HEK293 (cell line): ENCODE measurements at regions not wholly inside any gene's neighbourhood (a gene's known extent, or its start where the extent isn't known, plus 50 kb on each side); places are given as distances from the start of the nearest gene placed in this dataset.

ENCODE experiments used
- CTCF ChIA-PET: fragments of 350-600 bp; formaldehyde crosslinking; extraction: SDS; loops from one replicate; lab custom pipeline; 2021; ENCODE audit warnings: antibody characterized with exemption; lab: Yijun Ruan, JAX
- POLR2A ChIA-PET: fragments of 300-600 bp; formaldehyde crosslinking; extraction: SDS; loops from one replicate; lab custom pipeline; 2020; ENCODE audit warnings: antibody characterized with exemption, inconsistent platforms; lab: Yijun Ruan, JAX
- H3K27ac ChIP-seq: fragments of 200-500 bp; sonication (Bioruptor generic); 2 replicates; pipeline ENCODE4 v1.5.1; 2014; ENCODE audit warnings: low read depth, low read length, control low read depth, inconsistent platforms; ENCODE audit errors: extremely low read depth
- H3K36me3 ChIP-seq, 2 experiments: fragments of 200-500 bp in 1 of 2; sonication (Bioruptor generic) in 1 of 2; 1 replicate in 1 of 2; 2 replicates in 1 of 2; pipeline ENCODE4 v1.5.1; 2014 to 2017; ENCODE audit warnings: inconsistent platforms in 2 of 2, low read length in 2 of 2; ENCODE audit not compliant: control insufficient read depth in 2 of 2, insufficient read depth in 1 of 2
- H3K4me1 ChIP-seq: fragments of 200-500 bp; sonication (Bioruptor generic); 2 replicates; pipeline ENCODE4 v1.5.1; 2014; ENCODE audit warnings: mild to moderate bottlenecking, low read length, inconsistent platforms; ENCODE audit not compliant: control insufficient read depth, insufficient read depth
- H3K4me3 ChIP-seq: 2 replicates; pipeline ENCODE4 v1.5.1; 2011; ENCODE audit warnings: low read depth, mild to moderate bottlenecking, control low read depth, low read length, moderate library complexity
- H3K9me3 ChIP-seq: fragments of 200-500 bp; sonication (Bioruptor generic); 2 replicates; pipeline ENCODE4 v1.5.1; 2014; ENCODE audit warnings: low read depth, low read length, inconsistent platforms; ENCODE audit not compliant: control insufficient read depth, insufficient read depth
- HOXD13 ChIP-seq: sonication (generic); formaldehyde crosslinking; IDR thresholded peaks from 2 replicates; pipeline ENCODE4 v1.8.0; 2022; ENCODE audit warnings: missing genetic modification reagents, borderline replicate concordance
- KLF7 ChIP-seq: fragments of 450-650 bp; formaldehyde crosslinking; IDR thresholded peaks from 2 replicates; pipeline ENCODE4 v1.5.1; 2016; ENCODE audit warnings: missing biosample characterization, missing genetic modification characterization, borderline replicate concordance
- MZF1 ChIP-seq: fragments of 450-650 bp; formaldehyde crosslinking; IDR thresholded peaks from 2 replicates; pipeline ENCODE4 v1.5.1; 2017; ENCODE audit warnings: missing biosample characterization, missing genetic modification characterization, borderline replicate concordance
- SALL2 ChIP-seq: fragments of 450-650 bp; formaldehyde crosslinking; IDR thresholded peaks from 2 replicates; pipeline ENCODE4 v1.5.0; 2017; ENCODE audit warnings: missing biosample characterization, mild to moderate bottlenecking, missing genetic modification characterization, borderline replicate concordance
- SP2 ChIP-seq: fragments of 450-650 bp; formaldehyde crosslinking; IDR thresholded peaks from 2 replicates; pipeline ENCODE4 v1.5.1; 2016; ENCODE audit warnings: missing biosample characterization, missing genetic modification characterization
- TRIM28 ChIP-seq: IDR thresholded peaks from 2 replicates; pipeline ENCODE4 v1.6.1; 2011; ENCODE audit warnings: low read length, control low read depth, borderline replicate concordance
- ZFHX2 ChIP-seq: fragments of 450-650 bp; formaldehyde crosslinking; conservative IDR thresholded peaks from 2 replicates; pipeline ENCODE4 v1.5.1; 2016; ENCODE audit warnings: missing biosample characterization, missing genetic modification characterization
- ZNF138 ChIP-seq: fragments of 450-650 bp; formaldehyde crosslinking; IDR thresholded peaks from 2 replicates; pipeline ENCODE4 v1.5.1; 2016; ENCODE audit warnings: missing biosample characterization, missing genetic modification characterization, borderline replicate concordance
- ZNF157 ChIP-seq: fragments of 450-650 bp; formaldehyde crosslinking; IDR thresholded peaks from 2 replicates; pipeline ENCODE4 v1.5.1; 2016; ENCODE audit warnings: missing biosample characterization, missing genetic modification characterization
- ZNF211 ChIP-seq: fragments of 450-650 bp; formaldehyde crosslinking; IDR thresholded peaks from 2 replicates; pipeline ENCODE4 v1.5.1; 2016; ENCODE audit warnings: low read depth, missing biosample characterization, missing genetic modification characterization
- ZNF239 ChIP-seq: fragments of 450-650 bp; formaldehyde crosslinking; IDR thresholded peaks from 2 replicates; pipeline ENCODE4 v1.5.1; 2016; ENCODE audit warnings: missing biosample characterization, missing genetic modification characterization
- ZNF24 ChIP-seq: fragments of 450-650 bp; formaldehyde crosslinking; IDR thresholded peaks from 2 replicates; pipeline ENCODE4 v1.5.1; 2016; ENCODE audit warnings: missing biosample characterization, missing genetic modification characterization
- ZNF350 ChIP-seq: fragments of 450-650 bp; formaldehyde crosslinking; IDR thresholded peaks from 2 replicates; pipeline ENCODE4 v1.5.0; 2017; ENCODE audit warnings: missing biosample characterization, mild to moderate bottlenecking, missing genetic modification characterization
- ZNF404 ChIP-seq: fragments of 450-650 bp; formaldehyde crosslinking; IDR thresholded peaks from 2 replicates; pipeline ENCODE4 v1.5.1; 2017; ENCODE audit warnings: missing biosample characterization, missing genetic modification characterization
- ZNF433 ChIP-seq: fragments of 450-650 bp; formaldehyde crosslinking; IDR thresholded peaks from 2 replicates; pipeline ENCODE4 v1.5.1; 2016; ENCODE audit warnings: missing biosample characterization, missing genetic modification characterization, low read depth
- ZNF48 ChIP-seq: fragments of 450-650 bp; formaldehyde crosslinking; IDR thresholded peaks from 2 replicates; pipeline ENCODE4 v1.5.1; 2016; ENCODE audit warnings: missing biosample characterization, missing genetic modification characterization
- ZNF561 ChIP-seq: fragments of 450-650 bp; IDR thresholded peaks from 2 replicates; pipeline ENCODE4 v1.5.1; 2018; ENCODE audit warnings: missing biosample characterization, missing genetic modification characterization, borderline replicate concordance
- ZNF677 ChIP-seq: fragments of 450-650 bp; IDR thresholded peaks from 2 replicates; pipeline ENCODE4 v1.5.0; 2018; ENCODE audit warnings: missing biosample characterization, mild to moderate bottlenecking, missing genetic modification characterization, moderate library complexity
- ZNF792 ChIP-seq: fragments of 450-650 bp; formaldehyde crosslinking; IDR thresholded peaks from 2 replicates; pipeline ENCODE4 v1.5.1; 2016; ENCODE audit warnings: missing biosample characterization, missing genetic modification characterization
- ZSCAN23 ChIP-seq: fragments of 450-650 bp; formaldehyde crosslinking; IDR thresholded peaks from 2 replicates; pipeline ENCODE4 v1.5.1; 2016; ENCODE audit warnings: missing biosample characterization, missing genetic modification characterization
- TF ChIP-seq, protein P1 (sequence below): fragments of 450-650 bp; formaldehyde crosslinking; IDR thresholded peaks from 2 replicates; pipeline ENCODE4 v1.5.1; 2017; ENCODE audit warnings: missing biosample characterization, missing genetic modification characterization
- TF ChIP-seq, protein P2 (sequence below): fragments of 450-650 bp; formaldehyde crosslinking; IDR thresholded peaks from 2 replicates; pipeline ENCODE4 v1.5.1; 2017; ENCODE audit warnings: missing biosample characterization, missing genetic modification characterization
- TF ChIP-seq, protein P3 (sequence below): fragments of 450-650 bp; formaldehyde crosslinking; IDR thresholded peaks from 2 replicates; pipeline ENCODE4 v1.5.1; 2016; ENCODE audit warnings: missing biosample characterization, missing genetic modification characterization, low read depth
- TF ChIP-seq, protein P4 (sequence below): fragments of 450-650 bp; formaldehyde crosslinking; IDR thresholded peaks from 2 replicates; pipeline ENCODE4 v1.5.1; 2016; ENCODE audit warnings: missing biosample characterization, missing genetic modification characterization
- TF ChIP-seq, protein P5 (sequence below): fragments of 450-650 bp; formaldehyde crosslinking; IDR thresholded peaks from 2 replicates; pipeline ENCODE4 v1.5.1; 2016; ENCODE audit warnings: missing biosample characterization, missing genetic modification characterization

DNA sequence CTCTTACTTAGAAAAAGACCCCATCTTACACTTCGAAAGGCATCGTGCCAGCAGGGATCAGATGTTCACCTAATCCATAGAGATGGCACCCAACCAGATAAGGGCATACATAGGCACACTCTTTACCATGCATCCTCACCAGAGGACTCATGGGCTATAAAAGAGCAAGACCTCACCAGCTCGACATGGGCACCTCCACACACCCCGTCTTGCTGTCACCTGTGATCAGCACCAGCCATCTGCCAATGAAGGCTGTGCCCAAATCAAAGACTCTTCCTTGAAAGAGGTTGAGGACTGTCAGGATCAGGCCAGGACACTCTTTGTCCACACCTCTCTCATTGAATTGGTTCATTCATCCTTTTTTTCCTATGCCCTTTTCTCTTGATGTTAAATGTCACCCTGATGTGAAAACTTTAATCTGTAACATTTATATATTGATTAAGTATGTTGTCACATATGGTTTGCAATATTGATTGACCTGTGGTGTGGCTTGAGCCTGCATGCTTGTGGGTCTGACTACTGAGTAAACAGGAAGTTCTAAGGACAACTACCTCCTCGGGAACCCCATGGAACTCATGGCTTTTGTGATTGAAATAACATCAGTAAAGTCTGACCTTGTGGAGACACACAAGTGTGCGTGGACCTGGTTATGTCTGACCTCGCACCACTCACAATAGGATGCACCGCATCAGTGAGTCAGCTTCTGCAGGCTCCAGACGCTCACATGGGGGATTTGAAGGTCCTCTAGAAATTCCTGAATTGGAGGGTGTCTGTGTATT lies 75.5 kb downstream of the HTR5A start:
- POLR2A ChIA-PET = no interaction called here
- H3K27ac ChIP-seq = no peak overlapping the region
- CTCF ChIA-PET = no interaction called here
- H3K4me1 ChIP-seq = no peaks in the 10 kb centered on the region
- H3K36me3 ChIP-seq = no peaks in the 10 kb centered on the region
- no peak overlapping the region for H3K4me3 ChIP-seq
- TF ChIP-seq ZNF138 (tag by site-specific recombination) = no peak
- TF ChIP-seq TRIM28 = no peak
- TF ChIP-seq ZNF677 (tag by site-specific recombination) = no peak
- TF ChIP-seq SP2 (tag by site-specific recombination) = no peak
- TF ChIP-seq, protein P1, sequence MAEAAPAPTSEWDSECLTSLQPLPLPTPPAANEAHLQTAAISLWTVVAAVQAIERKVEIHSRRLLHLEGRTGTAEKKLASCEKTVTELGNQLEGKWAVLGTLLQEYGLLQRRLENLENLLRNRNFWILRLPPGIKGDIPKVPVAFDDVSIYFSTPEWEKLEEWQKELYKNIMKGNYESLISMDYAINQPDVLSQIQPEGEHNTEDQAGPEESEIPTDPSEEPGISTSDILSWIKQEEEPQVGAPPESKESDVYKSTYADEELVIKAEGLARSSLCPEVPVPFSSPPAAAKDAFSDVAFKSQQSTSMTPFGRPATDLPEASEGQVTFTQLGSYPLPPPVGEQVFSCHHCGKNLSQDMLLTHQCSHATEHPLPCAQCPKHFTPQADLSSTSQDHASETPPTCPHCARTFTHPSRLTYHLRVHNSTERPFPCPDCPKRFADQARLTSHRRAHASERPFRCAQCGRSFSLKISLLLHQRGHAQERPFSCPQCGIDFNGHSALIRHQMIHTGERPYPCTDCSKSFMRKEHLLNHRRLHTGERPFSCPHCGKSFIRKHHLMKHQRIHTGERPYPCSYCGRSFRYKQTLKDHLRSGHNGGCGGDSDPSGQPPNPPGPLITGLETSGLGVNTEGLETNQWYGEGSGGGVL (tag by site-specific recombination) = no peak
- H3K9me3 ChIP-seq = no peaks in the 10 kb centered on the region

DNA sequence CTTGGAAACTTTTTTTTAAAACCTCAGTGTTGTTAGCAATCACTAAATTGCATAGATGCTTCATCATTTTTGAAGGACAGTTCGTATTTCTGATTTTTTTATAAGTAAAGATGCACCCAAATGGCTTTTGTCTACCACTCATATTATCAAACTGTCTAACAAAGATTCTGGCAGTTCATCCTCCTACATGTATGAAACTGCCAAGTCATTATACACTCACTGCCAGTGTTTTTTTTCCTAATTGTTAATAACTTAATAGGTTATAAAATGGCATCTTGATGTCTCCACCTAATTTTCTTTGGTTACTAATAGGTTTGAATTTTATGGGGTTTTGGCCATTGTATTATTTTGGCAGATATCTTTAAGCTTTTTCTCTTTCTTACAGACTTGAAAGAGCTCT lies 77.0 kb downstream of the HTR5A start:
- no peak overlapping the region for H3K4me3 ChIP-seq
- no peaks in the 10 kb centered on the region for H3K9me3 ChIP-seq
- H3K27ac ChIP-seq = no peak overlapping the region
- ChIA-PET POLR2A (no interaction called here), CTCF (no interaction called here)
- TF ChIP-seq ZSCAN23 (tag by site-specific recombination) = no peak
- TF ChIP-seq ZNF239 (tag by site-specific recombination) = no peak
- TF ChIP-seq, protein P2, sequence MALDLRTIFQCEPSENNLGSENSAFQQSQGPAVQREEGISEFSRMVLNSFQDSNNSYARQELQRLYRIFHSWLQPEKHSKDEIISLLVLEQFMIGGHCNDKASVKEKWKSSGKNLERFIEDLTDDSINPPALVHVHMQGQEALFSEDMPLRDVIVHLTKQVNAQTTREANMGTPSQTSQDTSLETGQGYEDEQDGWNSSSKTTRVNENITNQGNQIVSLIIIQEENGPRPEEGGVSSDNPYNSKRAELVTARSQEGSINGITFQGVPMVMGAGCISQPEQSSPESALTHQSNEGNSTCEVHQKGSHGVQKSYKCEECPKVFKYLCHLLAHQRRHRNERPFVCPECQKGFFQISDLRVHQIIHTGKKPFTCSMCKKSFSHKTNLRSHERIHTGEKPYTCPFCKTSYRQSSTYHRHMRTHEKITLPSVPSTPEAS (tag by site-specific recombination) = no peak
- TF ChIP-seq, protein P3, sequence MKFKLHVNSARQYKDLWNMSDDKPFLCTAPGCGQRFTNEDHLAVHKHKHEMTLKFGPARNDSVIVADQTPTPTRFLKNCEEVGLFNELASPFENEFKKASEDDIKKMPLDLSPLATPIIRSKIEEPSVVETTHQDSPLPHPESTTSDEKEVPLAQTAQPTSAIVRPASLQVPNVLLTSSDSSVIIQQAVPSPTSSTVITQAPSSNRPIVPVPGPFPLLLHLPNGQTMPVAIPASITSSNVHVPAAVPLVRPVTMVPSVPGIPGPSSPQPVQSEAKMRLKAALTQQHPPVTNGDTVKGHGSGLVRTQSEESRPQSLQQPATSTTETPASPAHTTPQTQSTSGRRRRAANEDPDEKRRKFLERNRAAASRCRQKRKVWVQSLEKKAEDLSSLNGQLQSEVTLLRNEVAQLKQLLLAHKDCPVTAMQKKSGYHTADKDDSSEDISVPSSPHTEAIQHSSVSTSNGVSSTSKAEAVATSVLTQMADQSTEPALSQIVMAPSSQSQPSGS (tag by site-specific recombination) = no peak
- TF ChIP-seq ZNF48 (tag by site-specific recombination) = no peak
- TF ChIP-seq HOXD13 (CRISPR knock-in tag) = no peak
- TF ChIP-seq ZFHX2 (tag by site-specific recombination) = no peak
- no peak for TF ChIP-seq KLF7
- TF ChIP-seq, protein P4, sequence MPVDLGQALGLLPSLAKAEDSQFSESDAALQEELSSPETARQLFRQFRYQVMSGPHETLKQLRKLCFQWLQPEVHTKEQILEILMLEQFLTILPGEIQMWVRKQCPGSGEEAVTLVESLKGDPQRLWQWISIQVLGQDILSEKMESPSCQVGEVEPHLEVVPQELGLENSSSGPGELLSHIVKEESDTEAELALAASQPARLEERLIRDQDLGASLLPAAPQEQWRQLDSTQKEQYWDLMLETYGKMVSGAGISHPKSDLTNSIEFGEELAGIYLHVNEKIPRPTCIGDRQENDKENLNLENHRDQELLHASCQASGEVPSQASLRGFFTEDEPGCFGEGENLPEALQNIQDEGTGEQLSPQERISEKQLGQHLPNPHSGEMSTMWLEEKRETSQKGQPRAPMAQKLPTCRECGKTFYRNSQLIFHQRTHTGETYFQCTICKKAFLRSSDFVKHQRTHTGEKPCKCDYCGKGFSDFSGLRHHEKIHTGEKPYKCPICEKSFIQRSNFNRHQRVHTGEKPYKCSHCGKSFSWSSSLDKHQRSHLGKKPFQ (tag by site-specific recombination) = no peak
- no peak for TF ChIP-seq ZNF792 (tag by site-specific recombination)
- no peak for TF ChIP-seq ZNF157
- TF ChIP-seq ZNF561 (tag by site-specific recombination) = no peak
- no peak for TF ChIP-seq ZNF350 (tag by site-specific recombination)
- TF ChIP-seq ZNF433 = no peak
- no peak for TF ChIP-seq ZNF24
- TF ChIP-seq SALL2 = no peak
- no peak for TF ChIP-seq ZNF404 (tag by site-specific recombination)
- TF ChIP-seq, protein P5, sequence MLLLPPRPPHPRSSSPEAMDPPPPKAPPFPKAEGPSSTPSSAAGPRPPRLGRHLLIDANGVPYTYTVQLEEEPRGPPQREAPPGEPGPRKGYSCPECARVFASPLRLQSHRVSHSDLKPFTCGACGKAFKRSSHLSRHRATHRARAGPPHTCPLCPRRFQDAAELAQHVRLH = no peak
- no peak for TF ChIP-seq ZNF211 (tag by site-specific recombination)
- TF ChIP-seq MZF1 (tag by site-specific recombination) = no peak
- H3K4me1 ChIP-seq = no peaks in the 10 kb centered on the region
- H3K36me3 ChIP-seq = no peaks in the 10 kb centered on the region
